ENCODE measurements at regions not wholly inside any gene's neighbourhood (a gene's known extent, or its start where the extent isn't known, plus 50 kb on each side); places are given as distances from the start of the nearest gene placed in this dataset.

- TF ChIP-seq CTCF (IDR thresholded peaks at IDR 0.05 in 8 of 11, conservative IDR thresholded peaks at IDR 0.05 in 3 of 11) (no peak), POLR2AphosphoS5 (IDR thresholded peaks at IDR 0.05) (no peak), POLR2A (IDR thresholded peaks at IDR 0.05) (no peak)
These were observed 167.7 kb upstream of the ADO start for GRCh38 chr10:62636825-62637248.

Measured in spleen (tissue), 7 donors.